Smooth muscle cell (in vitro differentiated cells): ENCODE measurements at regions not wholly inside any gene's neighbourhood (a gene's known extent, or its start where the extent isn't known, plus 50 kb on each side); places are given as distances from the start of the nearest gene placed in this dataset.
A peak's percentile ranks its signal among the peaks of the same experiment; 100 is the strongest.

Experiments used
- DNase-seq: peaks from one replicate; lab custom pipeline; 2025; ENCODE audit not compliant: unreplicated experiment; lab: John Stamatoyannopoulos, UW
- H2AFZ ChIP-seq: fragments of 200-600 bp; sonication (generic); 2 replicates; pipeline ENCODE4 v1.6.0; 2016; ENCODE audit warnings: antibody characterized with exemption, low read depth, mild to moderate bottlenecking
- H3F3A ChIP-seq: fragments of 200-600 bp; sonication (generic); 2 replicates; pipeline ENCODE4 v1.6.0; 2017; ENCODE audit warnings: antibody characterized with exemption, low read depth
- H3K27ac ChIP-seq: fragments of 200-600 bp; sonication (generic); 2 replicates; pipeline ENCODE4 v1.5.1; 2016; ENCODE audit warnings: low read depth, mild to moderate bottlenecking
- H3K27me3 ChIP-seq: fragments of 200-600 bp; sonication (generic); 2 replicates; pipeline ENCODE4 v1.6.1; 2016; ENCODE audit warnings: low read depth, mild to moderate bottlenecking
- H3K36me3 ChIP-seq: fragments of 200-600 bp; sonication (generic); 2 replicates; pipeline ENCODE4 v1.5.1; 2016; ENCODE audit warnings: low read depth
- H3K4me1 ChIP-seq: fragments of 200-600 bp; sonication (generic); 2 replicates; pipeline ENCODE4 v1.5.1; 2016; ENCODE audit warnings: low read depth
- H3K4me2 ChIP-seq: fragments of 200-600 bp; sonication (generic); 2 replicates; pipeline ENCODE4 v1.6.0; 2016; ENCODE audit warnings: mild to moderate bottlenecking
- H3K4me3 ChIP-seq: fragments of 200-600 bp; sonication (generic); 2 replicates; pipeline ENCODE4 v1.5.1; 2016; ENCODE audit warnings: mild to moderate bottlenecking
- H3K79me2 ChIP-seq: fragments of 200-600 bp; sonication (generic); 2 replicates; pipeline ENCODE4 v1.6.0; 2016; ENCODE audit warnings: low read depth, mild to moderate bottlenecking
- H3K9ac ChIP-seq: fragments of 200-600 bp; sonication (generic); 2 replicates; pipeline ENCODE4 v1.6.0; 2016; ENCODE audit warnings: low read depth
- H3K9me3 ChIP-seq: fragments of 200-600 bp; sonication (generic); replicated peaks from 2 replicates; pipeline ENCODE4 v1.5.1; 2016; ENCODE audit warnings: low read depth
- H4K20me1 ChIP-seq: fragments of 200-600 bp; sonication (generic); 2 replicates; pipeline ENCODE4 v1.6.0; 2016; ENCODE audit warnings: low read depth
- CTCF ChIP-seq: fragments of 200-600 bp; sonication (generic); IDR thresholded peaks from 2 replicates; pipeline ENCODE4 v1.5.1; 2017; ENCODE audit warnings: borderline replicate concordance, mild to moderate bottlenecking, antibody characterized with exemption; ENCODE audit not compliant: insufficient read depth, poor library complexity, severe bottlenecking
- WGBS: methylation state at CpG from one replicate; pipeline ENCODE4 v1.1.7; 2016; ENCODE audit warnings: low lambda C conversion rate; 5-methylcytosine and 5-hydroxymethylcytosine counted together

- Histone ChIP-seq H4K20me1 (no peaks in the 10 kb centered on the region), H2AFZ (no peak overlapping the region), H3K27me3 (no peaks in the 10 kb centered on the region), H3K4me1 (peaks cover 7% of the 10 kb centered on the region), H3F3A (peaks cover 5% of the 10 kb centered on the region), H3K9ac (no peak overlapping the region), H3K9me3 (no peaks in the 10 kb centered on the region), H3K4me2 (peak overlapping the region; percentile 42), H3K36me3 (no peaks in the 10 kb centered on the region), H3K27ac (no peak overlapping the region), H3K4me3 (no peak overlapping the region), H3K79me2 (no peaks in the 10 kb centered on the region)
- TF ChIP-seq CTCF = no peak
- DNase-seq = no peak
- WGBS = 24% methylated on average over 3 of the region's 3 CpGs
Measured at GRCh38 chr17:13863436-13863835, 205.9 kb upstream of the COX10 start.

- Histone ChIP-seq H3K79me2 (no peaks in the 10 kb centered on the region), H4K20me1 (no peaks in the 10 kb centered on the region), H3K9ac (no peak overlapping the region), H2AFZ (no peak overlapping the region), H3K4me3 (no peak overlapping the region), H3K4me1 (peaks cover 7% of the 10 kb centered on the region), H3K27me3 (no peaks in the 10 kb centered on the region), H3K27ac (peak overlapping the region; percentile 8), H3K36me3 (no peaks in the 10 kb centered on the region), H3K4me2 (peak overlapping the region; percentile 42), H3F3A (peaks cover 5% of the 10 kb centered on the region), H3K9me3 (no peaks in the 10 kb centered on the region)
- no peak for TF ChIP-seq CTCF
- DNase-seq = no peak
- WGBS = 41% methylated on average over 3 of the region's 3 CpGs
Measured at GRCh38 chr17:13864521-13864920, 204.8 kb upstream of the COX10 start.

GRCh38 chr17:13865650-13866049, 203.7 kb upstream of the COX10 start:
- Histone ChIP-seq H3K36me3 (no peaks in the 10 kb centered on the region), H3K9ac (no peak overlapping the region), H3K4me2 (no peak overlapping the region), H3F3A (peaks cover 5% of the 10 kb centered on the region), H4K20me1 (no peaks in the 10 kb centered on the region), H3K4me1 (peaks cover 7% of the 10 kb centered on the region), H3K27me3 (no peaks in the 10 kb centered on the region), H3K9me3 (no peaks in the 10 kb centered on the region), H2AFZ (no peak overlapping the region), H3K27ac (no peak overlapping the region), H3K79me2 (no peaks in the 10 kb centered on the region), H3K4me3 (no peak overlapping the region)
- no peak for TF ChIP-seq CTCF
- WGBS = 92% methylated on average over 2 of the region's 2 CpGs
- no peak for DNase-seq

- no peaks in the 10 kb centered on the region for H3K79me2 ChIP-seq
- DNase-seq = no peak
- H3K4me3 ChIP-seq = no peak overlapping the region
- H3K4me2 ChIP-seq = no peak overlapping the region
- peaks cover 5% of the 10 kb centered on the region for H3F3A ChIP-seq
- no peak for TF ChIP-seq CTCF
- H3K9ac ChIP-seq = no peak overlapping the region
- no peaks in the 10 kb centered on the region for H3K9me3 ChIP-seq
- no peaks in the 10 kb centered on the region for H4K20me1 ChIP-seq
- H3K27me3 ChIP-seq = no peaks in the 10 kb centered on the region
- no peak overlapping the region for H3K27ac ChIP-seq
- H3K4me1 ChIP-seq = no peaks in the 10 kb centered on the region
- no peaks in the 10 kb centered on the region for H3K36me3 ChIP-seq
- WGBS = 73% methylated on average over 9 of the region's 9 CpGs
- H2AFZ ChIP-seq = no peak overlapping the region
Measured at GRCh38 chr17:13869331-13869940, 199.9 kb upstream of the COX10 start.
